ENCODE measurements at regions not wholly inside any gene's neighbourhood (a gene's known extent, or its start where the extent isn't known, plus 50 kb on each side); places are given as distances from the start of the nearest gene placed in this dataset.
"Not testable (repeated sequence)": the region's sequence is repeated elsewhere in the genome, so short reads cannot be mapped to it uniquely, and the experiment has no call there.

GRCh38 chr9:78428640-78429039 is 131.7 kb downstream of the PSAT1 start:
- Histone ChIP-seq H3K4me1 (ENCODE audit: insufficient read depth) (no peaks in the 10 kb centered on the region), H3K4me3 (no peak overlapping the region), H3K9me3 (no peaks in the 10 kb centered on the region), H3K27me3 (no peaks in the 10 kb centered on the region), H3K36me3 (no peaks in the 10 kb centered on the region), H3K27ac (no peak overlapping the region)
- TF ChIP-seq EP300 (IDR thresholded peaks at IDR 0.05) = no peak
- TF ChIP-seq POLR2A (IDR thresholded peaks at IDR 0.05) = no peak
- TF ChIP-seq CTCF (IDR thresholded peaks at IDR 0.05) = no peak
- WGBS, 3 donors = 82 to 88% (median 84%) methylated on average over 2 of the region's 2 CpGs
- intact Hi-C loops (cut with DNase I) = no loop called here
- no peak for DNase-seq

GRCh38 chr9:78430387-78430786 is 133.5 kb downstream of the PSAT1 start:
- Histone ChIP-seq H3K4me1 (ENCODE audit: insufficient read depth) (no peaks in the 10 kb centered on the region), H3K4me3 (no peak overlapping the region), H3K27ac (no peak overlapping the region), H3K9me3 (no peaks in the 10 kb centered on the region), H3K36me3 (no peaks in the 10 kb centered on the region), H3K27me3 (no peaks in the 10 kb centered on the region)
- intact Hi-C loops (cut with DNase I) = no loop called here
- 82 to 91% (median 88%) methylated on average over 3 of the region's 3 CpGs for WGBS, 3 donors
- TF ChIP-seq EP300 (IDR thresholded peaks at IDR 0.05) (no peak), POLR2A (IDR thresholded peaks at IDR 0.05) (no peak), CTCF (IDR thresholded peaks at IDR 0.05) (no peak)
- DNase-seq = no peak

GRCh38 chr9:78431039-78431438 is 134.1 kb downstream of the PSAT1 start:
- H3K9me3 ChIP-seq; H3K4me1 ChIP-seq (ENCODE audit: insufficient read depth); H3K27me3 ChIP-seq; intact Hi-C loops (cut with DNase I); DNase-seq; H3K4me3 ChIP-seq; H3K27ac ChIP-seq; H3K36me3 ChIP-seq: not testable (repeated sequence)
- 85 to 87% (median 85%) methylated on average over 6 of the region's 6 CpGs for WGBS, 3 donors

GRCh38 chr9:78436873-78437272 is 139.9 kb downstream of the PSAT1 start:
- intact Hi-C loops (cut with DNase I) = no loop called here
- TF ChIP-seq POLR2A (IDR thresholded peaks at IDR 0.05) = no peak
- no peak for TF ChIP-seq EP300 (IDR thresholded peaks at IDR 0.05)
- no peak for TF ChIP-seq CTCF (IDR thresholded peaks at IDR 0.05)

GRCh38 chr9:78437296-78437695 is 140.4 kb downstream of the PSAT1 start:
- H3K27ac ChIP-seq = no peak overlapping the region
- 88 to 93% (median 91%) methylated on average over 2 of the region's 2 CpGs for WGBS, 3 donors
- H3K36me3 ChIP-seq = no peaks in the 10 kb centered on the region
- H3K9me3 ChIP-seq = no peaks in the 10 kb centered on the region
- intact Hi-C loops (cut with DNase I) = no loop called here
- no peak overlapping the region for H3K4me3 ChIP-seq
- peaks cover 2% of the 10 kb centered on the region for H3K4me1 ChIP-seq (ENCODE audit: insufficient read depth)
- DNase-seq = no peak
- TF ChIP-seq CTCF (IDR thresholded peaks at IDR 0.05) (no peak), POLR2A (IDR thresholded peaks at IDR 0.05) (no peak), EP300 (IDR thresholded peaks at IDR 0.05) (no peak)
- no peaks in the 10 kb centered on the region for H3K27me3 ChIP-seq

More at GRCh38 chr9:78436873-78437272, 139.9 kb downstream of the PSAT1 start:
- H3K4me1 ChIP-seq (ENCODE audit: insufficient read depth) = peaks cover 2% of the 10 kb centered on the region
- no peak overlapping the region for H3K27ac ChIP-seq
- no peaks in the 10 kb centered on the region for H3K27me3 ChIP-seq
- no peaks in the 10 kb centered on the region for H3K9me3 ChIP-seq
- no peaks in the 10 kb centered on the region for H3K36me3 ChIP-seq
- no peak for DNase-seq
- H3K4me3 ChIP-seq = no peak overlapping the region
- 72 to 87% (median 79%) methylated on average over 2 of the region's 2 CpGs for WGBS, 3 donors

Data from ovary (tissue), 7 donors.